PFSK-1 (cell line): ENCODE measurements at regions not wholly inside any gene's neighbourhood (a gene's known extent, or its start where the extent isn't known, plus 50 kb on each side); places are given as distances from the start of the nearest gene placed in this dataset.

Experiments
- FOXP2 ChIP-seq: optimal IDR thresholded peaks from 2 replicates; pipeline ENCODE3; 2011; ENCODE audit warnings: borderline replicate concordance, control low read depth, inconsistent platforms; ENCODE audit not compliant: insufficient read depth; ENCODE audit errors: extremely low read length, extremely low read depth
- POLR2AphosphoS5 ChIP-seq: IDR thresholded peaks from 2 replicates; pipeline ENCODE4 v1.6.1; 2012; ENCODE audit warnings: low read depth, mild to moderate bottlenecking, control low read depth, low read length, moderate library complexity
- REST ChIP-seq, 2 experiments: IDR thresholded peaks; 2 replicates each; pipeline versions ENCODE4 v1.6.1 to v1.8.0; 2011 to 2012; ENCODE audit warnings: low read depth in 2 of 2, low read length in 2 of 2, control low read depth in 1 of 2, inconsistent platforms in 1 of 2, mild to moderate bottlenecking in 1 of 2, moderate library complexity in 1 of 2; ENCODE audit not compliant: insufficient read depth in 1 of 2
- SIN3A ChIP-seq: IDR thresholded peaks from 2 replicates; pipeline ENCODE4 v1.6.1; 2012; ENCODE audit warnings: mild to moderate bottlenecking, low read length, moderate library complexity, borderline replicate concordance; ENCODE audit not compliant: insufficient read depth
- TAF1 ChIP-seq: IDR thresholded peaks from 2 replicates; pipeline ENCODE4 v1.6.1; 2012; ENCODE audit warnings: low read length, control low read depth, borderline replicate concordance; ENCODE audit not compliant: insufficient read depth

- no peak for TF ChIP-seq POLR2AphosphoS5
- no peak for TF ChIP-seq SIN3A
- TF ChIP-seq TAF1: no peak
- TF ChIP-seq REST (IDR thresholded peaks at IDR 0.05; ENCODE audit: insufficient read depth in 1 of 2, low read depth in 2 of 2, low read length in 2 of 2): no peak
- no peak for TF ChIP-seq FOXP2
These were observed 149.7 kb upstream of the NUDT6 start for GRCh38 chr4:123072060-123072459.

GRCh38 chr4:123073650-123074049, 151.3 kb upstream of the NUDT6 start:
- TF ChIP-seq SIN3A: no peak

GRCh38 chr4:123077330-123077729, 154.9 kb upstream of the NUDT6 start:
- TF ChIP-seq POLR2AphosphoS5 (no peak), TAF1 (no peak), REST (IDR thresholded peaks at IDR 0.05; ENCODE audit: insufficient read depth in 1 of 2, low read depth in 2 of 2, low read length in 2 of 2) (no peak), FOXP2 (no peak), SIN3A (no peak)

GRCh38 chr4:123081971-123082370, 159.6 kb upstream of the NUDT6 start:
- TF ChIP-seq FOXP2: no peak
- no peak for TF ChIP-seq POLR2AphosphoS5
- TF ChIP-seq TAF1: no peak
- no peak for TF ChIP-seq REST (IDR thresholded peaks at IDR 0.05; ENCODE audit: insufficient read depth in 1 of 2, low read depth in 2 of 2, low read length in 2 of 2)
- no peak for TF ChIP-seq SIN3A

DNA sequence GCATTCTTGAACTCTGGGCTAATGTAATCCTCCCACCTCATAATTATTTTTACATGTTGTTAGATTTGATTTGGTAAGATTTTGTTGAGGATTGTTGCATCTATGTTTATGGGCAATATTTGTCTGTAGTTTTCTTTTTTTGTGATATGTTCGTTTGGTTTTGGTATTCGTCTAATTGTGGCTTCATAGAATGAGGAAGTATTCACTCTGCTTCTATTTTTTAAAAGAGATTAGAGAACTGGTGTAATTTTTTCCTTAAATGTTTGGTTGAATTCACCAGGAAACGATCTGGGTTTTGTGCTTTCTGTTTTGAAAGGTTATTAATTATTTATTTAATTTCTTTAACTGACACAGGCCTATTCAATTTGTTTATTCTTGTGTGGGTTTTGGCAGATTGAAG, 161.2 kb upstream of the NUDT6 start:
- TF ChIP-seq FOXP2: no peak
- TF ChIP-seq SIN3A: no peak
- TF ChIP-seq REST (IDR thresholded peaks at IDR 0.05; ENCODE audit: insufficient read depth in 1 of 2, low read depth in 2 of 2, low read length in 2 of 2): no peak
- no peak for TF ChIP-seq POLR2AphosphoS5
